ENCODE measurements at regions not wholly inside any gene's neighbourhood (a gene's known extent, or its start where the extent isn't known, plus 50 kb on each side); places are given as distances from the start of the nearest gene placed in this dataset.

GRCh38 chr10:130756651-130757050 is 554.9 kb downstream of the TCERG1L start:
- ChIA-PET POLR2A (no interaction called here), CTCF (no interaction called here)
- H3K27me3 ChIP-seq (ENCODE audit: control insufficient read depth, insufficient read depth, low read length), result 0 out of 2 replicates have a peak, but pooled peaks cover 2% of the 10 kb centered on the region
- no TSS peak for BruUV-seq (replicated peaks)
- intact Hi-C loops (cut with micrococcal nuclease; ENCODE audit: unreplicated experiment) (no loop called here), in situ Hi-C loops (cut with HindIII; ENCODE audit: low pct_unique_long_range_greater_than_20kb, low sequenced_read_pairs) (no loop called here)
- no peaks in the 10 kb centered on the region for H3K9me3 ChIP-seq (ENCODE audit: control insufficient read depth, insufficient read depth, low read depth, low read length)
- TF ChIP-seq TCF7L2 (IDR thresholded peaks at IDR 0.05; ENCODE audit: low read depth, low read length), result no peak
- TF ChIP-seq, protein P1, sequence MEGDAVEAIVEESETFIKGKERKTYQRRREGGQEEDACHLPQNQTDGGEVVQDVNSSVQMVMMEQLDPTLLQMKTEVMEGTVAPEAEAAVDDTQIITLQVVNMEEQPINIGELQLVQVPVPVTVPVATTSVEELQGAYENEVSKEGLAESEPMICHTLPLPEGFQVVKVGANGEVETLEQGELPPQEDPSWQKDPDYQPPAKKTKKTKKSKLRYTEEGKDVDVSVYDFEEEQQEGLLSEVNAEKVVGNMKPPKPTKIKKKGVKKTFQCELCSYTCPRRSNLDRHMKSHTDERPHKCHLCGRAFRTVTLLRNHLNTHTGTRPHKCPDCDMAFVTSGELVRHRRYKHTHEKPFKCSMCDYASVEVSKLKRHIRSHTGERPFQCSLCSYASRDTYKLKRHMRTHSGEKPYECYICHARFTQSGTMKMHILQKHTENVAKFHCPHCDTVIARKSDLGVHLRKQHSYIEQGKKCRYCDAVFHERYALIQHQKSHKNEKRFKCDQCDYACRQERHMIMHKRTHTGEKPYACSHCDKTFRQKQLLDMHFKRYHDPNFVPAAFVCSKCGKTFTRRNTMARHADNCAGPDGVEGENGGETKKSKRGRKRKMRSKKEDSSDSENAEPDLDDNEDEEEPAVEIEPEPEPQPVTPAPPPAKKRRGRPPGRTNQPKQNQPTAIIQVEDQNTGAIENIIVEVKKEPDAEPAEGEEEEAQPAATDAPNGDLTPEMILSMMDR (IDR thresholded peaks at IDR 0.05), result no peak
- TF ChIP-seq POLR2AphosphoS5 (IDR thresholded peaks at IDR 0.05; ENCODE audit: low read depth, low read length), result no peak
- no peak for TF ChIP-seq REST (IDR thresholded peaks at IDR 0.05; ENCODE audit: insufficient read depth in 1 of 2, low read depth in 2 of 2, low read length in 1 of 2)
- no peak for TF ChIP-seq SIN3A (IDR thresholded peaks at IDR 0.05; ENCODE audit: borderline replicate concordance, insufficient read depth, low read depth, low read length)
- no peak overlapping the region for H3K27ac ChIP-seq (ENCODE audit: low read length)
- no peak for DNase-seq (ENCODE audit: low read depth, low spot score)
- no peak overlapping the region for H3K4me3 ChIP-seq (ENCODE audit: low read depth in 2 of 2, low read length in 2 of 2)
- no peak for ATAC-seq
- no peaks in the 10 kb centered on the region for H3K36me3 ChIP-seq (ENCODE audit: control insufficient read depth, insufficient read depth, low read length)
- H3K4me1 ChIP-seq (ENCODE audit: control insufficient read depth, insufficient read depth, low read length), result no peaks in the 10 kb centered on the region

GRCh38 chr10:130757271-130757670 is 554.2 kb downstream of the TCERG1L start:
- Histone ChIP-seq H3K9me3 (ENCODE audit: control insufficient read depth, insufficient read depth, low read depth, low read length) (no peaks in the 10 kb centered on the region), H3K36me3 (ENCODE audit: control insufficient read depth, insufficient read depth, low read length) (no peaks in the 10 kb centered on the region), H3K4me1 (ENCODE audit: control insufficient read depth, insufficient read depth, low read length) (no peaks in the 10 kb centered on the region), H3K4me3 (ENCODE audit: low read depth in 2 of 2, low read length in 2 of 2) (no peak overlapping the region), H3K27ac (ENCODE audit: low read length) (no peak overlapping the region), H3K27me3 (ENCODE audit: control insufficient read depth, insufficient read depth, low read length) (0 out of 2 replicates have a peak, but pooled peaks cover 2% of the 10 kb centered on the region)
- DNase-seq (ENCODE audit: low read depth, low spot score) (no peak), ATAC-seq (no peak)
- intact Hi-C loops (cut with micrococcal nuclease; ENCODE audit: unreplicated experiment) (no loop called here), in situ Hi-C loops (cut with HindIII; ENCODE audit: low pct_unique_long_range_greater_than_20kb, low sequenced_read_pairs) (no loop called here)
- TF ChIP-seq REST (IDR thresholded peaks at IDR 0.05; ENCODE audit: insufficient read depth in 1 of 2, low read depth in 2 of 2, low read length in 1 of 2) (no peak), SIN3A (IDR thresholded peaks at IDR 0.05; ENCODE audit: borderline replicate concordance, insufficient read depth, low read depth, low read length) (no peak), TCF7L2 (IDR thresholded peaks at IDR 0.05; ENCODE audit: low read depth, low read length) (no peak), POLR2AphosphoS5 (IDR thresholded peaks at IDR 0.05; ENCODE audit: low read depth, low read length) (no peak)
- TF ChIP-seq, protein P1 (IDR thresholded peaks at IDR 0.05), result no peak
- POLR2A ChIA-PET, result no interaction called here
- CTCF ChIA-PET, result no interaction called here
- BruUV-seq (replicated peaks), result no TSS peak
